Neural progenitor cell (in vitro differentiated cells): ENCODE measurements at regions not wholly inside any gene's neighbourhood (a gene's known extent, or its start where the extent isn't known, plus 50 kb on each side); places are given as distances from the start of the nearest gene placed in this dataset.

ENCODE experiments used
- DNase-seq: peaks from one replicate; pipeline ENCODE4 v3.0.0-alpha.2; 2016; ENCODE audit warnings: low spot score
- H2AFZ ChIP-seq: fragments of 200-600 bp; sonication (generic); replicated peaks from 2 replicates; pipeline ENCODE4 v1.6.1; 2016; ENCODE audit warnings: antibody characterized with exemption
- H3F3A ChIP-seq: fragments of 200-600 bp; sonication (generic); 2 replicates; pipeline ENCODE4 v1.6.1; 2016; ENCODE audit warnings: antibody characterized with exemption, low read depth
- H3K27ac ChIP-seq: fragments of 200-600 bp; sonication (generic); 2 replicates; pipeline ENCODE4 v1.5.1; 2016; ENCODE audit warnings: mild to moderate bottlenecking
- H3K27me3 ChIP-seq: fragments of 200-600 bp; sonication (generic); 2 replicates; pipeline ENCODE4 v1.6.1; 2016; ENCODE audit warnings: mild to moderate bottlenecking, moderate library complexity
- H3K36me3 ChIP-seq: fragments of 200-600 bp; sonication (generic); 2 replicates; pipeline ENCODE4 v1.5.1; 2016
- H3K4me1 ChIP-seq: fragments of 200-600 bp; sonication (generic); 2 replicates; pipeline ENCODE4 v1.6.1; 2016; ENCODE audit warnings: mixed run types
- H3K4me2 ChIP-seq: fragments of 200-600 bp; sonication (generic); 2 replicates; pipeline ENCODE4 v1.6.1; 2016
- H3K4me3 ChIP-seq: fragments of 200-600 bp; sonication (generic); 2 replicates; pipeline ENCODE4 v1.5.1; 2016
- H3K79me2 ChIP-seq: fragments of 200-600 bp; sonication (generic); 2 replicates; pipeline ENCODE4 v1.6.1; 2016; ENCODE audit warnings: low read depth
- H3K9ac ChIP-seq: fragments of 200-600 bp; sonication (generic); 2 replicates; pipeline ENCODE4 v1.6.1; 2016
- H3K9me3 ChIP-seq: fragments of 200-600 bp; sonication (generic); 2 replicates; pipeline ENCODE4 v1.5.1; 2016; ENCODE audit warnings: low read depth
- H4K20me1 ChIP-seq: fragments of 200-600 bp; sonication (generic); 2 replicates; pipeline ENCODE4 v1.6.1; 2016; ENCODE audit warnings: low read depth
- H3K27ac Mint-ChIP-seq: 3 replicates; pipeline ENCODE4 v1.8.0; 2021; ENCODE audit warnings: mixed read lengths
- H3K27me3 Mint-ChIP-seq: 2 replicates; pipeline ENCODE4 v1.8.0; 2022; ENCODE audit warnings: low read depth, mild to moderate bottlenecking, inconsistent platforms, moderate library complexity, mixed read lengths; ENCODE audit not compliant: insufficient read depth
- H3K36me3 Mint-ChIP-seq: 3 replicates; pipeline ENCODE4 v1.8.0; 2021; ENCODE audit warnings: mixed read lengths
- H3K4me1 Mint-ChIP-seq: 3 replicates; pipeline ENCODE4 v1.8.0; 2021; ENCODE audit warnings: mixed read lengths
- H3K4me3 Mint-ChIP-seq: 3 replicates; pipeline ENCODE4 v1.8.0; 2021; ENCODE audit warnings: mild to moderate bottlenecking, moderate library complexity, mixed read lengths
- H3K9me3 Mint-ChIP-seq: 3 replicates; pipeline ENCODE4 v1.8.0; 2020; ENCODE audit warnings: mixed read lengths
- CTCF ChIP-seq: fragments of 200-600 bp; sonication (generic); IDR thresholded peaks from 2 replicates; pipeline ENCODE4 v1.5.1; 2017; ENCODE audit warnings: antibody characterized with exemption, mild to moderate bottlenecking
- EZH2 ChIP-seq: fragments of 200-600 bp; sonication (generic); IDR thresholded peaks from 2 replicates; pipeline ENCODE4 v1.6.1; 2017; ENCODE audit warnings: antibody characterized with exemption, mild to moderate bottlenecking, moderate library complexity
- EZH2phosphoT487 ChIP-seq: fragments of 200-600 bp; sonication (generic); IDR thresholded peaks from 2 replicates; pipeline ENCODE4 v1.6.1; 2017; ENCODE audit warnings: antibody characterized with exemption

DNA sequence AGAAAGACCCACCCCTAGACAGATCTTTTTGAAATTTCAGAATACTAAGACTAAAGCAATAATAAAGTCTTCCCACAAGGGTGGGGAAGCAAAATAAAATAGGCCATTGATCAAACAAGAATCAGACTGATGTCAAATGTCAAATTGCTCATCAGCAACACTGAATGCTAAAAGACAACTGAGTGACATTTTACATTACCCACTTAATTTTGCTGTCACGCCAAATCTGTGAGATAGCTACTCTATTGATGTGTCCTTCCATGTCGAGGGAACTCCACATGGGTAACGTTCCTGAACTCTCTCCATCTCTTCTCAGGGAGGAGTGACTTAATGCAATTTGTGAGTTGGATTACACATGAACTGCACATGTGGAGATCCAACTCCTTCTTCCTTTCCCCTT lies 271.7 kb upstream of the CAMK1G start:
- Mint-ChIP-seq H3K9me3 (no peaks in the 10 kb centered on the region), H3K27ac (no peak overlapping the region), H3K36me3 (no peaks in the 10 kb centered on the region), H3K4me1 (no peaks in the 10 kb centered on the region), H3K27me3 (no peaks in the 10 kb centered on the region), H3K4me3 (no peak overlapping the region)
- H3K4me3 ChIP-seq: no peak overlapping the region
- H3K79me2 ChIP-seq: no peaks in the 10 kb centered on the region
- no peaks in the 10 kb centered on the region for H3K27me3 ChIP-seq
- no peak for DNase-seq
- H3K9ac ChIP-seq: no peak overlapping the region
- no peak overlapping the region for H2AFZ ChIP-seq
- no peaks in the 10 kb centered on the region for H3K4me1 ChIP-seq
- no peaks in the 10 kb centered on the region for H3F3A ChIP-seq
- TF ChIP-seq EZH2phosphoT487: no peak
- TF ChIP-seq CTCF: no peak
- TF ChIP-seq EZH2: no peak
- no peaks in the 10 kb centered on the region for H3K36me3 ChIP-seq
- no peak overlapping the region for H3K27ac ChIP-seq
- H3K4me2 ChIP-seq: no peak overlapping the region
- no peaks in the 10 kb centered on the region for H4K20me1 ChIP-seq
- no peaks in the 10 kb centered on the region for H3K9me3 ChIP-seq

- Histone ChIP-seq H3K79me2 (no peaks in the 10 kb centered on the region), H4K20me1 (no peaks in the 10 kb centered on the region), H3F3A (no peaks in the 10 kb centered on the region), H3K9ac (no peak overlapping the region), H3K4me1 (no peaks in the 10 kb centered on the region), H3K9me3 (no peaks in the 10 kb centered on the region), H2AFZ (no peak overlapping the region), H3K4me3 (no peak overlapping the region), H3K4me2 (no peak overlapping the region), H3K36me3 (no peaks in the 10 kb centered on the region), H3K27me3 (no peaks in the 10 kb centered on the region), H3K27ac (no peak overlapping the region)
- H3K9me3 Mint-ChIP-seq: no peaks in the 10 kb centered on the region
- no peak overlapping the region for H3K4me3 Mint-ChIP-seq
- no peak overlapping the region for H3K27ac Mint-ChIP-seq
- peaks cover 2% of the 10 kb centered on the region for H3K27me3 Mint-ChIP-seq
- DNase-seq: no peak
- H3K36me3 Mint-ChIP-seq: no peaks in the 10 kb centered on the region
- TF ChIP-seq EZH2phosphoT487: no peak
- no peak for TF ChIP-seq EZH2
- TF ChIP-seq CTCF: no peak
- H3K4me1 Mint-ChIP-seq: no peaks in the 10 kb centered on the region
These were observed 266.6 kb upstream of the CAMK1G start for GRCh38 chr1:209316929-209317328.

- no peak for DNase-seq
- TF ChIP-seq EZH2: no peak
- Histone ChIP-seq H3K4me1 (no peaks in the 10 kb centered on the region), H3K27me3 (no peaks in the 10 kb centered on the region), H3K79me2 (no peaks in the 10 kb centered on the region), H3K36me3 (no peaks in the 10 kb centered on the region), H3K9ac (no peak overlapping the region), H3K9me3 (no peaks in the 10 kb centered on the region), H3K27ac (no peak overlapping the region), H3K4me3 (no peak overlapping the region), H3F3A (no peaks in the 10 kb centered on the region), H3K4me2 (no peak overlapping the region), H4K20me1 (no peaks in the 10 kb centered on the region), H2AFZ (no peak overlapping the region)
- Mint-ChIP-seq H3K4me3 (no peak overlapping the region), H3K36me3 (no peaks in the 10 kb centered on the region), H3K9me3 (peaks cover 3% of the 10 kb centered on the region), H3K4me1 (no peaks in the 10 kb centered on the region), H3K27ac (no peak overlapping the region), H3K27me3 (peaks cover 2% of the 10 kb centered on the region)
These were observed 265.1 kb upstream of the CAMK1G start for GRCh38 chr1:209318181-209319056.

- no peak overlapping the region for H3K4me3 ChIP-seq
- no peaks in the 10 kb centered on the region for H3K36me3 ChIP-seq
- peaks cover 3% of the 10 kb centered on the region for H3K4me1 ChIP-seq
- no peaks in the 10 kb centered on the region for H4K20me1 ChIP-seq
- no peaks in the 10 kb centered on the region for H3K36me3 Mint-ChIP-seq
- no peak overlapping the region for H3K27ac Mint-ChIP-seq
- H3K9me3 ChIP-seq: no peaks in the 10 kb centered on the region
- H3K27me3 Mint-ChIP-seq: peaks cover 2% of the 10 kb centered on the region
- peaks cover 4% of the 10 kb centered on the region for H3K9me3 Mint-ChIP-seq
- H3K4me3 Mint-ChIP-seq: no peak overlapping the region
- H3K9ac ChIP-seq: no peak overlapping the region
- H3K79me2 ChIP-seq: no peaks in the 10 kb centered on the region
- H3F3A ChIP-seq: no peaks in the 10 kb centered on the region
- no peak for DNase-seq
- no peak for TF ChIP-seq EZH2
- TF ChIP-seq CTCF: no peak
- TF ChIP-seq EZH2phosphoT487: no peak
- no peaks in the 10 kb centered on the region for H3K27me3 ChIP-seq
- H3K27ac ChIP-seq: no peak overlapping the region
- no peak overlapping the region for H2AFZ ChIP-seq
- no peaks in the 10 kb centered on the region for H3K4me1 Mint-ChIP-seq
- no peak overlapping the region for H3K4me2 ChIP-seq
These were observed 264.5 kb upstream of the CAMK1G start for GRCh38 chr1:209319057-209319432.
